ENCODE measurements at regions not wholly inside any gene's neighbourhood (a gene's known extent, or its start where the extent isn't known, plus 50 kb on each side); places are given as distances from the start of the nearest gene placed in this dataset.
A peak's percentile ranks its signal among the peaks of the same experiment; 100 is the strongest.

GRCh38 chr7:26078437-26079336 lies 73.3 kb upstream of the NFE2L3 start:
- TF ChIP-seq POLR2A (IDR thresholded peaks at IDR 0.05), result no peak
- peak in 2 of 6 experiments; percentile 34 to 39 for TF ChIP-seq CTCF (IDR thresholded peaks at IDR 0.05)
